Activated CD4-positive, alpha-beta memory T cell treated with anti-CD3 and anti-CD28 coated beads for 36 hours (primary cell): ENCODE measurements at regions not wholly inside any gene's neighbourhood (a gene's known extent, or its start where the extent isn't known, plus 50 kb on each side); places are given as distances from the start of the nearest gene placed in this dataset.
A peak's percentile ranks its signal among the peaks of the same experiment; 100 is the strongest.

Experiments
- CTCF ChIA-PET: fragments of 350-600 bp; sonication (Branson Sonifier 250); formaldehyde crosslinking; loops from one replicate; lab custom pipeline; 2021; ENCODE audit warnings: antibody characterized with exemption, inconsistent platforms; lab: Charles Lee
- POLR2A ChIA-PET: fragments of 350-600 bp; sonication (Branson Sonifier 250); formaldehyde crosslinking; loops from one replicate; lab custom pipeline; 2021; ENCODE audit warnings: antibody characterized with exemption; lab: Charles Lee
- DNase-seq: peaks from one replicate; pipeline ENCODE4 v3.0.0-alpha.2; 2020
- H3K27ac Mint-ChIP-seq: one replicate; pipeline ENCODE4 v1.8.0; 2021; ENCODE audit warnings: mixed read lengths
- H3K27me3 Mint-ChIP-seq: one replicate; pipeline ENCODE4 v1.8.0; 2021; ENCODE audit warnings: mixed read lengths
- H3K36me3 Mint-ChIP-seq: one replicate; pipeline ENCODE4 v1.8.0; 2021; ENCODE audit warnings: mixed read lengths
- H3K4me1 Mint-ChIP-seq: one replicate; pipeline ENCODE4 v1.8.0; 2021; ENCODE audit warnings: low read depth, mixed read lengths
- H3K4me3 Mint-ChIP-seq: one replicate; pipeline ENCODE4 v1.8.0; 2021; ENCODE audit warnings: mild to moderate bottlenecking, mixed read lengths
- H3K9me3 Mint-ChIP-seq: one replicate; pipeline ENCODE4 v1.8.0; 2021; ENCODE audit warnings: mixed read lengths
- intact Hi-C: fragments of 100-400 bp; cut with micrococcal nuclease; formaldehyde crosslinking; loops from one replicate; pipeline ENCODE4 v1.15.1; 2023

- POLR2A ChIA-PET, result no interaction called here
- H3K36me3 Mint-ChIP-seq, result no peaks in the 10 kb centered on the region
- H3K9me3 Mint-ChIP-seq, result no peaks in the 10 kb centered on the region
- H3K4me3 Mint-ChIP-seq, result no peak overlapping the region
- no peaks in the 10 kb centered on the region for H3K4me1 Mint-ChIP-seq
- intact Hi-C loops, result no loop called here
- peaks cover 3% of the 10 kb centered on the region for H3K27me3 Mint-ChIP-seq
- H3K27ac Mint-ChIP-seq, result no peak overlapping the region
- CTCF ChIA-PET, result no interaction called here
- DNase-seq, result no peak
Observed at GRCh38 chr6:113741651-113742050, 115.5 kb upstream of the MARCKS start.

- intact Hi-C loops, result no loop called here
- Mint-ChIP-seq H3K27ac (no peak overlapping the region), H3K4me1 (no peaks in the 10 kb centered on the region), H3K4me3 (no peak overlapping the region), H3K27me3 (peaks cover 3% of the 10 kb centered on the region), H3K36me3 (no peaks in the 10 kb centered on the region), H3K9me3 (no peaks in the 10 kb centered on the region)
- POLR2A ChIA-PET, result no interaction called here
- DNase-seq, result no peak
- CTCF ChIA-PET, result no interaction called here
Observed at GRCh38 chr6:113742342-113742741, 114.8 kb upstream of the MARCKS start.

GRCh38 chr6:113744861-113745260, 112.3 kb upstream of the MARCKS start:
- intact Hi-C loops, result no loop called here
- Mint-ChIP-seq H3K4me3 (no peak overlapping the region), H3K27ac (no peak overlapping the region), H3K9me3 (no peaks in the 10 kb centered on the region), H3K4me1 (no peaks in the 10 kb centered on the region), H3K36me3 (no peaks in the 10 kb centered on the region), H3K27me3 (peaks cover 1% of the 10 kb centered on the region)
- DNase-seq, result no peak
- CTCF ChIA-PET, result interaction anchor here (0.7 kb wide), 1 partner anchor 1566 kb away, joined by 3 read pairs; no protein-coding TSS in a partner anchor
- POLR2A ChIA-PET, result no interaction called here

GRCh38 chr6:113750151-113750855, 106.8 kb upstream of the MARCKS start:
- Mint-ChIP-seq H3K27ac (no peak overlapping the region), H3K9me3 (no peaks in the 10 kb centered on the region), H3K27me3 (peaks cover 1% of the 10 kb centered on the region), H3K4me3 (no peak overlapping the region), H3K36me3 (no peaks in the 10 kb centered on the region), H3K4me1 (no peaks in the 10 kb centered on the region)
- no peak for DNase-seq
- ChIA-PET CTCF (no interaction called here), POLR2A (no interaction called here)
- intact Hi-C loops, result no loop called here

- ChIA-PET POLR2A (no interaction called here), CTCF (no interaction called here)
- H3K36me3 Mint-ChIP-seq, result no peaks in the 10 kb centered on the region
- no peaks in the 10 kb centered on the region for H3K4me1 Mint-ChIP-seq
- H3K27ac Mint-ChIP-seq, result no peak overlapping the region
- no peak overlapping the region for H3K4me3 Mint-ChIP-seq
- no peak for DNase-seq
- no peaks in the 10 kb centered on the region for H3K9me3 Mint-ChIP-seq
- H3K27me3 Mint-ChIP-seq, result no peaks in the 10 kb centered on the region
- intact Hi-C loops, result no loop called here
Observed at GRCh38 chr6:113754291-113754690, 102.9 kb upstream of the MARCKS start.

GRCh38 chr6:113755449-113756289, 101.5 kb upstream of the MARCKS start:
- Mint-ChIP-seq H3K4me3 (no peak overlapping the region), H3K27ac (no peak overlapping the region), H3K27me3 (no peaks in the 10 kb centered on the region), H3K4me1 (no peaks in the 10 kb centered on the region), H3K9me3 (no peaks in the 10 kb centered on the region), H3K36me3 (no peaks in the 10 kb centered on the region)
- DNase-seq, result no peak
- intact Hi-C loops, result no loop called here
- ChIA-PET POLR2A (no interaction called here), CTCF (no interaction called here)

- H3K27me3 Mint-ChIP-seq, result no peaks in the 10 kb centered on the region
- H3K4me3 Mint-ChIP-seq, result no peak overlapping the region
- no peaks in the 10 kb centered on the region for H3K4me1 Mint-ChIP-seq
- H3K36me3 Mint-ChIP-seq, result no peaks in the 10 kb centered on the region
- H3K27ac Mint-ChIP-seq, result no peak overlapping the region
- POLR2A ChIA-PET, result no interaction called here
- CTCF ChIA-PET, result no interaction called here
- no peaks in the 10 kb centered on the region for H3K9me3 Mint-ChIP-seq
- intact Hi-C loops, result no loop called here
- no peak for DNase-seq
Observed at GRCh38 chr6:113756290-113756665, 100.9 kb upstream of the MARCKS start.

- Mint-ChIP-seq H3K4me3 (no peak overlapping the region), H3K27ac (no peak overlapping the region)
Observed at GRCh38 chr6:113758214-113758613, 98.9 kb upstream of the MARCKS start.

GRCh38 chr6:113758826-113759574, 98.1 kb upstream of the MARCKS start:
- Mint-ChIP-seq H3K27me3 (no peaks in the 10 kb centered on the region), H3K36me3 (no peaks in the 10 kb centered on the region), H3K4me1 (no peaks in the 10 kb centered on the region), H3K4me3 (no peak overlapping the region), H3K9me3 (no peaks in the 10 kb centered on the region), H3K27ac (no peak overlapping the region)
- ChIA-PET CTCF (no interaction called here), POLR2A (no interaction called here)
- no peak for DNase-seq
- intact Hi-C loops, result no loop called here

More at GRCh38 chr6:113758214-113758613, 98.9 kb upstream of the MARCKS start:
- Mint-ChIP-seq H3K9me3 (no peaks in the 10 kb centered on the region), H3K4me1 (no peaks in the 10 kb centered on the region), H3K27me3 (no peaks in the 10 kb centered on the region), H3K36me3 (no peaks in the 10 kb centered on the region)
- ChIA-PET POLR2A (no interaction called here), CTCF (no interaction called here)
- no peak for DNase-seq
- intact Hi-C loops, result no loop called here

- POLR2A ChIA-PET, result no interaction called here
Observed at GRCh38 chr6:113762641-113763040, 94.5 kb upstream of the MARCKS start.

GRCh38 chr6:113763311-113763766, 93.8 kb upstream of the MARCKS start:
- ChIA-PET CTCF (no interaction called here), POLR2A (no interaction called here)
- intact Hi-C loops, result no loop called here
- H3K27me3 Mint-ChIP-seq, result no peaks in the 10 kb centered on the region
- no peak overlapping the region for H3K4me3 Mint-ChIP-seq
- no peaks in the 10 kb centered on the region for H3K36me3 Mint-ChIP-seq
- H3K27ac Mint-ChIP-seq, result no peak overlapping the region
- no peak for DNase-seq
- H3K4me1 Mint-ChIP-seq, result no peaks in the 10 kb centered on the region
- no peaks in the 10 kb centered on the region for H3K9me3 Mint-ChIP-seq

More at GRCh38 chr6:113762641-113763040, 94.5 kb upstream of the MARCKS start:
- no peaks in the 10 kb centered on the region for H3K36me3 Mint-ChIP-seq
- no peak overlapping the region for H3K27ac Mint-ChIP-seq
- no peaks in the 10 kb centered on the region for H3K4me1 Mint-ChIP-seq
- DNase-seq, result no peak
- H3K9me3 Mint-ChIP-seq, result no peaks in the 10 kb centered on the region
- H3K27me3 Mint-ChIP-seq, result no peaks in the 10 kb centered on the region
- intact Hi-C loops, result no loop called here
- CTCF ChIA-PET, result no interaction called here
- no peak overlapping the region for H3K4me3 Mint-ChIP-seq

GRCh38 chr6:113763876-113764275, 93.3 kb upstream of the MARCKS start:
- intact Hi-C loops, result no loop called here
- Mint-ChIP-seq H3K9me3 (no peaks in the 10 kb centered on the region), H3K27me3 (no peaks in the 10 kb centered on the region), H3K36me3 (no peaks in the 10 kb centered on the region), H3K4me3 (no peak overlapping the region), H3K4me1 (no peaks in the 10 kb centered on the region), H3K27ac (no peak overlapping the region)
- ChIA-PET POLR2A (no interaction called here), CTCF (no interaction called here)
- DNase-seq, result peak; percentile 12
